A673 (cell line): ENCODE measurements at regions not wholly inside any gene's neighbourhood (a gene's known extent, or its start where the extent isn't known, plus 50 kb on each side); places are given as distances from the start of the nearest gene placed in this dataset.
A peak's percentile ranks its signal among the peaks of the same experiment; 100 is the strongest.

Source experiments
- BruUV-seq: library from RNA; stranded (reverse); fragments of 400-500 nt; replicated peaks from 2 replicates; lab custom pipeline; 2021; lab: Mats Ljungman, UMichigan
- CTCF ChIA-PET: fragments of 300-600 bp; sonication (Branson Sonifier 250); formaldehyde crosslinking; loops from one replicate; lab custom pipeline; 2022; ENCODE audit warnings: antibody characterized with exemption; lab: Charles Lee
- POLR2A ChIA-PET: fragments of 300-600 bp; sonication (Branson Sonifier 250); formaldehyde crosslinking; loops from one replicate; lab custom pipeline; 2022; ENCODE audit warnings: antibody characterized with exemption; ENCODE audit not compliant: low non-redundant PET; lab: Charles Lee
- DNase-seq: peaks from one replicate; pipeline ENCODE4 v3.0.0-alpha.2; 2015; ENCODE audit warnings: low spot score
- H3K27ac ChIP-seq: fragments of 200-600 bp; sonication (generic); 2 replicates; pipeline ENCODE4 v1.5.1; 2016; ENCODE audit warnings: mixed run types, low read depth, mild to moderate bottlenecking, mixed read lengths, antibody characterized with exemption, low read length; ENCODE audit not compliant: poor library complexity, severe bottlenecking
- H3K27me3 ChIP-seq: fragments of 200-600 bp; sonication (generic); replicated peaks from 2 replicates; pipeline ENCODE4 v1.6.1; 2017; ENCODE audit warnings: mixed run types, low read depth, mild to moderate bottlenecking, mixed read lengths, antibody characterized with exemption, low read length; ENCODE audit not compliant: insufficient read depth, poor library complexity
- H3K36me3 ChIP-seq: fragments of 200-600 bp; sonication (generic); 2 replicates; pipeline ENCODE4 v1.6.1; 2016; ENCODE audit warnings: mixed run types, mild to moderate bottlenecking, mixed read lengths, antibody characterized with exemption, low read length; ENCODE audit not compliant: insufficient read depth, poor library complexity, severe bottlenecking
- H3K4me1 ChIP-seq: fragments of 200-600 bp; sonication (generic); 2 replicates; pipeline ENCODE4 v1.6.1; 2017; ENCODE audit warnings: mixed run types, mild to moderate bottlenecking, mixed read lengths, antibody characterized with exemption, low read length; ENCODE audit not compliant: insufficient read depth, poor library complexity, severe bottlenecking
- H3K4me3 ChIP-seq: fragments of 200-600 bp; sonication (generic); 2 replicates; pipeline ENCODE4 v1.5.1; 2016; ENCODE audit warnings: low read depth, mixed run types, mild to moderate bottlenecking, mixed read lengths, low read length; ENCODE audit not compliant: poor library complexity, severe bottlenecking
- H3K9me3 ChIP-seq: fragments of 200-600 bp; sonication (generic); 2 replicates; pipeline ENCODE4 v1.6.1; 2016; ENCODE audit warnings: mixed run types, low read depth, mild to moderate bottlenecking, mixed read lengths, antibody characterized with exemption, low read length; ENCODE audit not compliant: poor library complexity, severe bottlenecking
- EZH2 ChIP-seq: fragments of 200-600 bp; sonication (generic); IDR thresholded peaks from 2 replicates; pipeline ENCODE4 v1.6.1; 2017; ENCODE audit warnings: borderline replicate concordance, low read depth, mild to moderate bottlenecking, mixed read lengths, antibody characterized with exemption, low read length; ENCODE audit not compliant: poor library complexity, severe bottlenecking
- intact Hi-C: fragments of 100-400 bp; cut with micrococcal nuclease; formaldehyde crosslinking; loops from one replicate; pipeline ENCODE4 v1.10.0; 2022; ENCODE audit not compliant: unreplicated experiment
- TF ChIP-seq, protein P1 (sequence below): fragments of 300-800, 200-600 bp; sonication (generic); conservative IDR thresholded peaks from 2 replicates; pipeline ENCODE4 v1.5.1; 2017; ENCODE audit warnings: low read depth, mild to moderate bottlenecking, antibody characterized with exemption, low read length, moderate library complexity, mixed read lengths

DNA sequence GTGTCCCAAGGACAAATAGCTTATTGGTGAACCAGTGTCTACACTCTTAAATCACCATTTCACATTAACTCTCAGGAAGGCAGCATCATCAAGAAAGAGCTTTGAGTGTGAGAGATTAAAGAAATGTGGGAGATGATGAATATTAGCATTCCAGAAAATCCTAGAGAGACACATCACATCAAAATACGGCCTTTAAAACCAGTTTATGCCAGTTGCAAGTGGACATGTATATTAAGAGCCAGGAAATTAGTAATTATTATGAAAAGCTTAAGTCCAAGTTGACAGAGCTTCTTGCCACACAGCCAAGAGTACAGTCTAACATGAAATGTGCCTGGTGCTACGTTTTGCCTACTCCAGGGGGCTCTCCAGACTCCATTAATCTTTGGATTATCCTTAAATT, 503.0 kb upstream of the BOD1L1 start:
- ChIA-PET POLR2A (no interaction called here), CTCF (no interaction called here)
- Histone ChIP-seq H3K27ac (no peak overlapping the region), H3K4me3 (no peak overlapping the region), H3K36me3 (no peaks in the 10 kb centered on the region), H3K9me3 (no peaks in the 10 kb centered on the region), H3K4me1 (peaks cover 23% of the 10 kb centered on the region), H3K27me3 (no peaks in the 10 kb centered on the region)
- peak; percentile 21 for DNase-seq
- TF ChIP-seq, protein P1, sequence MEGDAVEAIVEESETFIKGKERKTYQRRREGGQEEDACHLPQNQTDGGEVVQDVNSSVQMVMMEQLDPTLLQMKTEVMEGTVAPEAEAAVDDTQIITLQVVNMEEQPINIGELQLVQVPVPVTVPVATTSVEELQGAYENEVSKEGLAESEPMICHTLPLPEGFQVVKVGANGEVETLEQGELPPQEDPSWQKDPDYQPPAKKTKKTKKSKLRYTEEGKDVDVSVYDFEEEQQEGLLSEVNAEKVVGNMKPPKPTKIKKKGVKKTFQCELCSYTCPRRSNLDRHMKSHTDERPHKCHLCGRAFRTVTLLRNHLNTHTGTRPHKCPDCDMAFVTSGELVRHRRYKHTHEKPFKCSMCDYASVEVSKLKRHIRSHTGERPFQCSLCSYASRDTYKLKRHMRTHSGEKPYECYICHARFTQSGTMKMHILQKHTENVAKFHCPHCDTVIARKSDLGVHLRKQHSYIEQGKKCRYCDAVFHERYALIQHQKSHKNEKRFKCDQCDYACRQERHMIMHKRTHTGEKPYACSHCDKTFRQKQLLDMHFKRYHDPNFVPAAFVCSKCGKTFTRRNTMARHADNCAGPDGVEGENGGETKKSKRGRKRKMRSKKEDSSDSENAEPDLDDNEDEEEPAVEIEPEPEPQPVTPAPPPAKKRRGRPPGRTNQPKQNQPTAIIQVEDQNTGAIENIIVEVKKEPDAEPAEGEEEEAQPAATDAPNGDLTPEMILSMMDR, result peak; percentile 35; the same call in 1 of the 2 replicates
- TF ChIP-seq EZH2, result no peak
- intact Hi-C loops, result no loop called here
- no TSS peak for BruUV-seq

DNA sequence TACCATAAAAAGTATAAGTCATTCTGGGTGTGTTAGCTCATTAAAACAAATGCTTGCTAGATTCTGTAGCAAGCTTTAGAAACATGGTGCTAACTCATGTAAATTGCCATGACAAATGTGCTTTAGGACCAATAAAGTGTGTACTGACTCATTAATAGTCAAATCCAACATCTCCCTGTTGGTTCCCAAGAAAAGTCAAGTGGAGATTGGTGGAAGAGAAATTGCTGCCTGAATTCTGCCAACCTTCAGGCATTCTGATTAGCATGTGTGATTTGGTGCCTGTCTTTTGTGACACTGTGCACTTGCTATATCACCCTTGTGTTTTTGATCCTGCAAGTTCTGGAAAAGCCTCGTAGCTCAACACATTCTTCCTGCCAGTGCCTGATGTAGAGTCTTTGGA, 503.8 kb upstream of the BOD1L1 start:
- intact Hi-C loops, result no loop called here
- CTCF ChIA-PET, result no interaction called here

DNA sequence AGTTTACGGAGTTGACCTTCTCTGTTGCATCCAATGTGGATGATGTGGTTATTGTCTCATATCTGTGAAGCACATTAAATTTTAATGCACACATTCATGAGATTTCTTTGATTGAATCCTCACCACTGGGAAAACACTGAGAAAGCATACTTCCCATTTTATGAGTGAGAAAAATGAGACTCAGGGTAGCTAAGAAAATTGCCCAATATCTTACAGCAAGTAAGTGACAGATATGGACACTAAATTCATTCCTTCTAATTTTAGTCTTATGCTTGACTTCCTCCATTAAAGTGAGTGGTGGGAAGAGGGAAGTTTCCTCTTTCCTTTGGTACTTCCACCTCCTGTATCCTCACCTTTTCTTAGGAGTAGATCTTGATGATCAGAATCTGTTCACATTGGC, 504.8 kb upstream of the BOD1L1 start:
- CTCF ChIA-PET, result no interaction called here
- TF ChIP-seq, protein P1, result no peak
- no peak for TF ChIP-seq EZH2
- Histone ChIP-seq H3K9me3 (no peaks in the 10 kb centered on the region), H3K27ac (no peak overlapping the region), H3K27me3 (no peaks in the 10 kb centered on the region), H3K4me1 (peaks cover 23% of the 10 kb centered on the region), H3K4me3 (no peak overlapping the region), H3K36me3 (no peaks in the 10 kb centered on the region)
- intact Hi-C loops, result no loop called here
- POLR2A ChIA-PET, result no interaction called here
- DNase-seq, result no peak
- no TSS peak for BruUV-seq

More for the DNA sequence above, 503.8 kb upstream of the BOD1L1 start:
- peak; percentile 53 for DNase-seq
- Histone ChIP-seq H3K27ac (peak overlapping the region; percentile 36), H3K4me3 (no peak overlapping the region), H3K27me3 (no peaks in the 10 kb centered on the region), H3K9me3 (no peaks in the 10 kb centered on the region), H3K4me1 (peaks cover 23% of the 10 kb centered on the region), H3K36me3 (no peaks in the 10 kb centered on the region)
- TF ChIP-seq, protein P1, result no peak
- TF ChIP-seq EZH2, result no peak
- POLR2A ChIA-PET, result no interaction called here
- no TSS peak for BruUV-seq
